AG08395 (cell line): ENCODE measurements at regions not wholly inside any gene's neighbourhood (a gene's known extent, or its start where the extent isn't known, plus 50 kb on each side); places are given as distances from the start of the nearest gene placed in this dataset.

Experiments
- DNase-seq: peaks from one replicate; pipeline ENCODE4 v3.0.0; 2012; ENCODE audit warnings: mixed read lengths, low spot score

- DNase-seq, result peak; percentile 36
These were observed 104.5 kb upstream of the TAF1B start for GRCh38 chr2:9738535-9739496.

DNA sequence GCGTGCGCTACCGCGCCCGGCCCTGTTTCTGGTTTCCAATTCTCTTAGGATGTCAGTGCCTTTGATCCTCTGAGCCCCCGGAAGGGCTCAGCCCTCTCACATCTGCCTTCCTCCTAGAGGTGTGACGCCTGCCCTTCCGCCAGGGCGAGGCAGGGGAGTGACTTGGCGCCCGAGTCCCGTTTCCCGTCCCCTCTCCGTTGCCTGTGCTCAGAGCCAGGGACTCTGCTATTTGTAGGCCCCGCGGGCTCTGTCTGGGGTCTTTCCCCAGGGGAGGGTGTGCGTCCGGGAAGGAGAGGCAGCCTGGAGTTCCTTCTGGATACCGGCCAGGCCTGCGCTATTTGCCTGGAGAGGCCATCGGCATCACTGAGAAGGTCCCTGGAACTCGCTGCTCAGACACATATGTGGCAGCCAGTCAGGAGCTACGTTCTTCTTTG, 103.7 kb upstream of the TAF1B start:
- peak; percentile 56 for DNase-seq

DNA sequence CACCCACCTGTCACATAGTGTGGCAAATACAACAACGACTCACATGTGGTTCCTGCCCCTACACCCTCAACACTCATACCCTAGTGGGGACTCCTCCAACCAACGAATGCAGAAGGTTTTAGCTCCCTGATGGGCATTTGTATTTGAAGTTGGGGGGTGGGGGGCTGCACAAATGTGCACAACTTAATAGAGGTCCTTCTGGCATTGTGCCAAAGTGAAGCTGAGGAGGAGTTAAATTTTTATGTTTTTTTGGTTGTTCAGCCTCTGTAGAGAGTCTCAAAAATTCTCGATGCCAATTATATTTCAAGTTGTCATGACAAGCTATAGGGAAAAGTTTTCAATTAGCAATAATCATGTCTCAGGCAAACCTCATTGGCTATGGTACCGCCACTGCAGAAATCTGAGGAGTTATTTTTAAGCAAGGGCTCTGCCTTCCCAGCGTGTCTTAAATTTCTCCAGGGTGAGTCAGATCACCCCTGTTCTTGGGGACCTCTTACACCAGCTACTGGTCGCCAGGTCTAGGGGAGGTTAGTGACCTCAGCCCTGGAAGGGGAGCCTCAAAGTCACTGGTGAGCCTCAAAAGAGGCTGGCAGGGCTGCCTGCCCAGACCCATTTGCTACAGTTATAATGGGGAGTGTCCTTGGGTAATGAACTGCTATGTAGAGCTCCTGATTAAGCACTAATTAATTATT, 102.7 kb upstream of the TAF1B start:
- no peak for DNase-seq

GRCh38 chr2:9741110-9741509, 102.2 kb upstream of the TAF1B start:
- no peak for DNase-seq

DNA sequence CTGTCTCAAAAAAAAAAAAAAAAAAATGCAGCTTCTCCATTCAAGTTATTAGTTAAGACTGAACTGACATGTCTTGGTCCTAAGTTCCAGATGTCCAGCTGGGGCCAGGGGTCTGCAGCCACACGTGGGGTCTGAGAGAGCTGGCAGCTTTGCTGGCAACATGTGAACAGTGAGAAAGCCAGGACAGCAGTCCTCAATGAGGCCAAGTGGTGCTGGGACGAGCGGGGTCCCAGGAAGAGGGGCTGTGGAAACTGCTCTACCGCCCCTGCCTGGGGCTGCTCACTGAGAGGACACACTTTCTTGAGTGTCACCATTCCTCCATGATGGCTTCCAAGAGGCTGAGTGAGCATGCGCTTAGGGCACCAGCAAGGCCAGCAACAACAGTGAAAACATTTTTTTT, 100.7 kb upstream of the TAF1B start:
- DNase-seq, result no peak

GRCh38 chr2:9744256-9745004, 98.8 kb upstream of the TAF1B start:
- DNase-seq, result no peak

- DNase-seq, result peak; percentile 51
These were observed 97.9 kb upstream of the TAF1B start for GRCh38 chr2:9745153-9745899.

- DNase-seq, result no peak
These were observed 95.9 kb upstream of the TAF1B start for GRCh38 chr2:9747396-9747795.

- DNase-seq, result no peak
These were observed 94.7 kb upstream of the TAF1B start for GRCh38 chr2:9748577-9748976.

- DNase-seq, result no peak
These were observed 93.6 kb upstream of the TAF1B start for GRCh38 chr2:9749546-9750223.

DNA sequence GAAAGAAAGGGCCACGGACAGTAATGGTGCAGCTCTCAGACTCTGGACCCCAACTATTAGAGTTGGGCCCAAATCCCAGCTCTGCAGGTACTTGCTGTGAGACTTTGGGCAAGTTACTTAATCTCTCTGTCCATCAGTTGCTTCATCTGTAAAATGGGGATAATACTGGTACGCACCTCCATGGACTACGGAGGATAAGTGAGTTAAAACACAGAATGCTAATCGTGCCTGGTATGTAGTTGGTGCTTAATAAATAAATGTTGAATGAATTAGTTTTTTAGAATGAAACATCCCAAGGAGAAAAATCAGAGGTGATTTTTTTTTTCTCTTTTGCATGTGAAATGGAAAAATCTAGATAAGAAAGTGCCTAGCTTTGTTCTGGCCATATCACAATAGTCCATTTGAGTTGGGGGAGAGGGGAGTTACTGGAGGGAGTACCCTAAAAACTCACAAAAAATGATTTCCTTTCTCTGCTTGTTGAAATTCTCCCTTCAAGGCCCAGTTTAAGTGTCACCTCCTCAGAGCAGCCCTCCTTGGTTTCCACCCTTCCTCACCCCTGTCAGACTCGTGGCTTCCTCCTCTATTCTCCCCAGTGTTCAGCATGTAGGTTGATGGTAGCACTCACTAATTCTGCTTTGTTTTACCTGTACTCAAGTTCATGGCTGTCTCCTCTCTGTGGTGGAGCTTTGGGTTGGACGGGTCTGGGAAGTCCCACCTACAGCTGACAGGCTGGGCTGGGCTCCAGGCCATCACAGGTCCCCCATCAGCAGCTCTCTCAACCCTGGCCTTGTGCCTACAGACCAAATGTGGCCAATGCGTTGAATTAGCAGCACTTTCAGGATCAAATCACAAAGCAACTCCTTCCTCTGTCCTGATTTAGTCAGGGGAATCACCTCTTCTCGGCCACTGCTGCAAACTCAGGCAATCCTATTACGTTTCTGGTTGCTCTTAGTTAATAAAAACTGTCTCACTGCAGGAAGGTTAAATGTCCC, 92.8 kb upstream of the TAF1B start:
- no peak for DNase-seq

GRCh38 chr2:9751831-9752230, 91.4 kb upstream of the TAF1B start:
- DNase-seq, result no peak

- DNase-seq, result peak; percentile 84
These were observed 90.6 kb upstream of the TAF1B start for GRCh38 chr2:9752441-9753275.

DNA sequence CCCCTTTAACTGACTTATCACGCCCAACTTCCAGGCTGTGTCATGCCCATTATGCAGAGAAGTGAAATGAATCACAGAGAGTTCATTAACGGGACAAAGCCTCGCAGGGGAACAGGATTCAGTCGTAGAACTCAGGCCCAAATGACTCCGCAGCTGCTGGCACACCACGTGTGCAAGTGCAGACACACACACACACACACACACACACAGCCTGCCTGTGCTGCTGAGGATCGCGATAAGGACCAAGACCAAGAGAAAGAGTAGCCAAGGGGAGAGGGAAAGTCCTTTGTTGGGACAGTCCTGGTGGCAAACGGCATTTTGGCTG, 90.0 kb upstream of the TAF1B start:
- DNase-seq, result peak; percentile 87

GRCh38 chr2:9753665-9754531, 89.4 kb upstream of the TAF1B start:
- no peak for DNase-seq

- no peak for DNase-seq
These were observed 88.8 kb upstream of the TAF1B start for GRCh38 chr2:9754532-9754887.

DNA sequence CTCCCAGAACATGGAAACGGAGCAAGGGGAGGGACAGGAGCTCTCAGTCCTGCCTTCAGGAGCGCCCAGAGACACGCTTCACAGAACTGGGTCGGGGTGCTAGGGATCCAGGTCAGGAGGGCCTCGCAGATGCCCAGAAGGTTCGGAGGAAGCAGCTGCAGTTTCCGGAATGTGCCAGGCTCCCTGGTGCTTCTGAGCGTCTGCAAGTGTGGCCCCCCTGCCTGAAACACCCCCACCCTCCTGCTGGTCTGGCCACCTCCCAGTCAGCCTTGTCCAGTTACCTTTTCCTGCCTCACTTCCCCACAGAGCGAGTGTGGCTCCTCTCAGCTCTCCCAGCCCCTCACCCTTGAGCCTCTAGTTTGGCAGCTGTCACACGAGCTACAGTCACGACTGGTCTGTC, 88.3 kb upstream of the TAF1B start:
- no peak for DNase-seq

GRCh38 chr2:9755638-9756037, 87.6 kb upstream of the TAF1B start:
- DNase-seq, result no peak
